Liver (tissue), 8 donors: ENCODE measurements at regions not wholly inside any gene's neighbourhood (a gene's known extent, or its start where the extent isn't known, plus 50 kb on each side); places are given as distances from the start of the nearest gene placed in this dataset.
A peak's percentile ranks its signal among the peaks of the same experiment; 100 is the strongest.

Source experiments
- DNase-seq: peaks from one replicate; pipeline ENCODE4 v3.0.0-alpha.2; 2017; ENCODE audit warnings: low spot score
- H3K27ac ChIP-seq, 2 donors: one replicate each; pipeline ENCODE4 v1.7.0; 2013; ENCODE audit warnings: inconsistent platforms in 2 of 2, low read length in 2 of 2, control low read depth in 1 of 2, low read depth in 1 of 2, mild to moderate bottlenecking in 1 of 2
- H3K27me3 ChIP-seq, 4 donors: one replicate each; pipeline versions ENCODE4 v1.6.1 to v1.7.0; 2013; ENCODE audit warnings: low read length in 3 of 4, inconsistent platforms in 1 of 4, mild to moderate bottlenecking in 1 of 4, moderate library complexity in 1 of 4; ENCODE audit not compliant: control insufficient read depth in 4 of 4, insufficient read depth in 4 of 4
- H3K36me3 ChIP-seq, 4 donors: one replicate each; pipeline versions ENCODE4 v1.6.1 to v1.7.0; 2013; ENCODE audit warnings: low read length in 3 of 4, mild to moderate bottlenecking in 3 of 4, low read depth in 1 of 4, moderate library complexity in 1 of 4; ENCODE audit not compliant: control insufficient read depth in 4 of 4, insufficient read depth in 3 of 4
- H3K4me1 ChIP-seq, 4 donors: one replicate each; pipeline versions ENCODE4 v1.6.1 to v1.7.0; 2013; ENCODE audit warnings: low read length in 3 of 4, mild to moderate bottlenecking in 3 of 4, moderate library complexity in 1 of 4; ENCODE audit not compliant: control insufficient read depth in 4 of 4, insufficient read depth in 4 of 4
- H3K4me3 ChIP-seq, 3 donors: one replicate each; pipeline versions ENCODE4 v1.6.1 to v1.7.0; 2013; ENCODE audit warnings: low read length in 3 of 3, control low read depth in 1 of 3, low read depth in 1 of 3, mild to moderate bottlenecking in 1 of 3
- H3K9ac ChIP-seq, 2 donors: one replicate each; pipeline ENCODE4 v1.7.0; 2013; ENCODE audit warnings: low read length in 2 of 2, mild to moderate bottlenecking in 2 of 2, moderate library complexity in 2 of 2, control low read depth in 1 of 2, low read depth in 1 of 2
- H3K9me3 ChIP-seq, 4 donors: one replicate each; pipeline versions ENCODE4 v1.6.1 to v1.7.0; 2013; ENCODE audit warnings: low read length in 3 of 4; ENCODE audit not compliant: control insufficient read depth in 4 of 4
- EGR1 ChIP-seq, 2 donors: IDR thresholded peaks; 2 replicates each; pipeline ENCODE4 v1.6.1; 2016 to 2018; ENCODE audit warnings: antibody characterized with exemption in 2 of 2, low read depth in 2 of 2
- FOXA1 ChIP-seq: IDR thresholded peaks from 2 replicates; pipeline ENCODE4 v1.6.1; 2016; ENCODE audit warnings: antibody characterized with exemption
- FOXA2 ChIP-seq: IDR thresholded peaks from 2 replicates; pipeline ENCODE4 v1.6.1; 2016; ENCODE audit warnings: antibody characterized with exemption
- GABPA ChIP-seq, 2 donors: IDR thresholded peaks in 1 of 2; conservative IDR thresholded peaks in 1 of 2; 2 replicates each; pipeline ENCODE4 v1.6.1; 2016; ENCODE audit warnings: antibody characterized with exemption in 2 of 2, mild to moderate bottlenecking in 1 of 2, moderate library complexity in 1 of 2
- HNF4A ChIP-seq, 2 donors: conservative IDR thresholded peaks; 2 replicates each; pipeline ENCODE4 v1.6.1; 2016; ENCODE audit warnings: antibody characterized with exemption in 2 of 2, mild to moderate bottlenecking in 2 of 2
- HNF4G ChIP-seq: IDR thresholded peaks from 2 replicates; pipeline ENCODE4 v1.6.1; 2016; ENCODE audit warnings: antibody characterized with exemption
- JUND ChIP-seq, 2 donors: IDR thresholded peaks; 2 replicates each; pipeline ENCODE4 v1.6.1; 2016; ENCODE audit warnings: antibody characterized with exemption in 2 of 2
- NR2F2 ChIP-seq: IDR thresholded peaks from 2 replicates; pipeline ENCODE4 v1.6.1; 2016; ENCODE audit warnings: antibody characterized with exemption
- RAD21 ChIP-seq, 2 donors: IDR thresholded peaks; 2 replicates each; pipeline ENCODE4 v1.6.1; 2016; ENCODE audit warnings: antibody characterized with exemption in 2 of 2, mild to moderate bottlenecking in 2 of 2
- RXRA ChIP-seq, 2 donors: IDR thresholded peaks; 2 replicates each; pipeline ENCODE4 v1.6.1; 2017 to 2018; ENCODE audit warnings: antibody characterized with exemption in 2 of 2, mild to moderate bottlenecking in 1 of 2
- SP1 ChIP-seq: IDR thresholded peaks from 2 replicates; pipeline ENCODE4 v1.6.1; 2018; ENCODE audit warnings: antibody characterized with exemption, mild to moderate bottlenecking
- TAF1 ChIP-seq: conservative IDR thresholded peaks from 2 replicates; pipeline ENCODE4 v1.6.1; 2016; ENCODE audit warnings: antibody characterized with exemption, mild to moderate bottlenecking
- YY1 ChIP-seq: IDR thresholded peaks from 2 replicates; pipeline ENCODE4 v1.6.1; 2016; ENCODE audit warnings: antibody characterized with exemption, mild to moderate bottlenecking
- WGBS: extraction: QIAGEN DNeasy Blood & Tissue Kit; methylation state at CpG from one replicate; pipeline ENCODE4 v1.1.7; 2013; 5-methylcytosine and 5-hydroxymethylcytosine counted together
- TF ChIP-seq, protein P1 (sequence below): IDR thresholded peaks from 2 replicates; pipeline ENCODE4 v1.6.1; 2016; ENCODE audit warnings: antibody characterized with exemption
- TF ChIP-seq, protein P2 (sequence below): IDR thresholded peaks from 2 replicates; pipeline ENCODE4 v1.6.1; 2016; ENCODE audit warnings: antibody characterized with exemption
- TF ChIP-seq, protein P3 (sequence below): IDR thresholded peaks from 2 replicates; pipeline ENCODE4 v1.6.1; 2016; ENCODE audit warnings: antibody characterized with exemption, mild to moderate bottlenecking
- TF ChIP-seq, protein P4 (sequence below): fragments of 150-350 bp; IDR thresholded peaks from 2 replicates; pipeline ENCODE4 v1.5.1; 2017; ENCODE audit warnings: improper control_type of control experiment, low read depth, low read length; ENCODE audit not compliant: missing input control
- TF ChIP-seq, protein P5 (sequence below): IDR thresholded peaks from 2 replicates; pipeline ENCODE4 v1.6.1; 2016; ENCODE audit warnings: antibody characterized with exemption
- donor health status: healthy.
- donor health status: healthy.
- donor health status: healthy.
- donor health status: healthy.
- donor health status: healthy.

DNA sequence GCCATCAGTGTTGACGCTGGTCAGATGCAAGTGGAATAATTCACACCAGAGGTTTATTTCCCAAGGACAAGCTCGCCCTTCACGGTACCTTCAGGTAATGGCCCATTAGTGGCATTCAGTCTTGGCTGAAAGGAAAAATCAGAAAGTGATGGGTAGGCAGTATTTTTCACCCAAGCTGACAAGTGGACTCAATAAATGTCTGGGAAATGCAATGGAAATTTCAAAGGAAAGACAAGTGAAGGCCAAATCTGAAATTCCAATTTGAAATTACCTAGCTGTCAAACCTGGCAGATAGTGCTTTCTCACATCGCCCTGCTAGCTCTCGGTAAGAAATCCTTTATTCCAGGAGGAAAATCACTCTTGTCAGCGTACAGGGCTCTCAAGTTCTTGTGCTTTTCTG is 413.5 kb downstream of the OCA2 start (continued):
- no peak for TF ChIP-seq FOXA2

DNA sequence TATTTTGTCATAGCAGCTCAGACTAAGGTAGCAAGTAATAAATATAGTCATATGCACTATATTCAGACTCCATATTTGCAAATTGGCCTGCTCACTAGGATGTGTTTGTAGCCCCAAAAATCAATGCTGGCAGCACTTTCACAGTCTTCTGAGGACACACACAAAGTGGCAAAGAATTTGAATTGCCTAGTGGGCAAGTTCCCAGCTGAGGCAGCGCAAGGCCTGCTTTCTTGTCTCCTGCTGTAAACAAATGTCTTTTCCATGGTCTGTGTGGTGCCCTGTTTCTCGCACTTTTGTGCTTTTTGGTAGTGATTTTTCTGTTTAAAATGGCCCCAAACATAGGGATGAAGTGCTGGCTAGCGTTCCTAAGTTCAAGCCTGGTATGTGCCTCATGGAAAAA is 416.0 kb downstream of the OCA2 start:
- Histone ChIP-seq H3K27me3 (no peaks in the 10 kb centered on the region), H3K9ac (no peak overlapping the region), H3K4me3 (no peak overlapping the region), H3K9me3 (no peaks in the 10 kb centered on the region), H3K4me1 (no peaks in the 10 kb centered on the region), H3K27ac (no peak overlapping the region), H3K36me3 (no peaks in the 10 kb centered on the region)
- TF ChIP-seq SP1 = no peak
- TF ChIP-seq NR2F2 = no peak
- no peak for TF ChIP-seq RAD21 (IDR thresholded peaks at IDR 0.05)
- TF ChIP-seq, protein P1, sequence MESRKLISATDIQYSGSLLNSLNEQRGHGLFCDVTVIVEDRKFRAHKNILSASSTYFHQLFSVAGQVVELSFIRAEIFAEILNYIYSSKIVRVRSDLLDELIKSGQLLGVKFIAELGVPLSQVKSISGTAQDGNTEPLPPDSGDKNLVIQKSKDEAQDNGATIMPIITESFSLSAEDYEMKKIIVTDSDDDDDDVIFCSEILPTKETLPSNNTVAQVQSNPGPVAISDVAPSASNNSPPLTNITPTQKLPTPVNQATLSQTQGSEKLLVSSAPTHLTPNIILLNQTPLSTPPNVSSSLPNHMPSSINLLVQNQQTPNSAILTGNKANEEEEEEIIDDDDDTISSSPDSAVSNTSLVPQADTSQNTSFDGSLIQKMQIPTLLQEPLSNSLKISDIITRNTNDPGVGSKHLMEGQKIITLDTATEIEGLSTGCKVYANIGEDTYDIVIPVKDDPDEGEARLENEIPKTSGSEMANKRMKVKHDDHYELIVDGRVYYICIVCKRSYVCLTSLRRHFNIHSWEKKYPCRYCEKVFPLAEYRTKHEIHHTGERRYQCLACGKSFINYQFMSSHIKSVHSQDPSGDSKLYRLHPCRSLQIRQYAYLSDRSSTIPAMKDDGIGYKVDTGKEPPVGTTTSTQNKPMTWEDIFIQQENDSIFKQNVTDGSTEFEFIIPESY = no peak
- no peak for DNase-seq
- 75% methylated on average over 3 of the region's 3 CpGs for WGBS

DNA sequence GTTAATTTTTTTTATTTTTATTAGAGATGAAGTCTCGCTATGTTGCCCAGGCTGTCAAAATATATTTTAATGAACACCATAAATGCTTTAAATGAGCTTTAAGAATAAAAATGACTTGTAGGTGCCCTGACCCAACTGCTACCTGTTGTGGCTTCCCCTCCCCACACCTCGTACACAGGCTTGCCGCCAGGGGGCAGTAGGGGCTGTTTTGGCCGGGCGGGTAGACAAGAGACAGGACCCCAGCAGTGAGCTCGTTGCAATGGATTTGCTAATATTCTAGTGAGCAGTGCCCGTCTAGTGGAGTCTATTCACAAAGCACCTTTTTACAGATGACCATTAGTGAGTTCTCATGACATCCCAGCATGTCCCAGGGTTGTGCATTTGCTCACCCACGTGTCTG is 418.1 kb downstream of the OCA2 start:
- Histone ChIP-seq H3K4me3 (no peak overlapping the region), H3K9ac (no peak overlapping the region), H3K27ac (no peak overlapping the region), H3K36me3 (no peaks in the 10 kb centered on the region), H3K9me3 (peaks cover 0 to 3% (median 0%) of the 10 kb centered on the region in 4 donors), H3K27me3 (no peaks in the 10 kb centered on the region), H3K4me1 (no peaks in the 10 kb centered on the region)
- 75% methylated on average over 7 of the region's 8 CpGs for WGBS
- peak; percentile 38 for DNase-seq
- TF ChIP-seq, protein P2, sequence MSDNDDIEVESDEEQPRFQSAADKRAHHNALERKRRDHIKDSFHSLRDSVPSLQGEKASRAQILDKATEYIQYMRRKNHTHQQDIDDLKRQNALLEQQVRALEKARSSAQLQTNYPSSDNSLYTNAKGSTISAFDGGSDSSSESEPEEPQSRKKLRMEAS = no peak
- TF ChIP-seq RXRA (IDR thresholded peaks at IDR 0.05) = no peak
- TF ChIP-seq, protein P3, sequence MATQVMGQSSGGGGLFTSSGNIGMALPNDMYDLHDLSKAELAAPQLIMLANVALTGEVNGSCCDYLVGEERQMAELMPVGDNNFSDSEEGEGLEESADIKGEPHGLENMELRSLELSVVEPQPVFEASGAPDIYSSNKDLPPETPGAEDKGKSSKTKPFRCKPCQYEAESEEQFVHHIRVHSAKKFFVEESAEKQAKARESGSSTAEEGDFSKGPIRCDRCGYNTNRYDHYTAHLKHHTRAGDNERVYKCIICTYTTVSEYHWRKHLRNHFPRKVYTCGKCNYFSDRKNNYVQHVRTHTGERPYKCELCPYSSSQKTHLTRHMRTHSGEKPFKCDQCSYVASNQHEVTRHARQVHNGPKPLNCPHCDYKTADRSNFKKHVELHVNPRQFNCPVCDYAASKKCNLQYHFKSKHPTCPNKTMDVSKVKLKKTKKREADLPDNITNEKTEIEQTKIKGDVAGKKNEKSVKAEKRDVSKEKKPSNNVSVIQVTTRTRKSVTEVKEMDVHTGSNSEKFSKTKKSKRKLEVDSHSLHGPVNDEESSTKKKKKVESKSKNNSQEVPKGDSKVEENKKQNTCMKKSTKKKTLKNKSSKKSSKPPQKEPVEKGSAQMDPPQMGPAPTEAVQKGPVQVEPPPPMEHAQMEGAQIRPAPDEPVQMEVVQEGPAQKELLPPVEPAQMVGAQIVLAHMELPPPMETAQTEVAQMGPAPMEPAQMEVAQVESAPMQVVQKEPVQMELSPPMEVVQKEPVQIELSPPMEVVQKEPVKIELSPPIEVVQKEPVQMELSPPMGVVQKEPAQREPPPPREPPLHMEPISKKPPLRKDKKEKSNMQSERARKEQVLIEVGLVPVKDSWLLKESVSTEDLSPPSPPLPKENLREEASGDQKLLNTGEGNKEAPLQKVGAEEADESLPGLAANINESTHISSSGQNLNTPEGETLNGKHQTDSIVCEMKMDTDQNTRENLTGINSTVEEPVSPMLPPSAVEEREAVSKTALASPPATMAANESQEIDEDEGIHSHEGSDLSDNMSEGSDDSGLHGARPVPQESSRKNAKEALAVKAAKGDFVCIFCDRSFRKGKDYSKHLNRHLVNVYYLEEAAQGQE = no peak
- TF ChIP-seq RAD21 (IDR thresholded peaks at IDR 0.05) = no peak
- no peak for TF ChIP-seq EGR1 (IDR thresholded peaks at IDR 0.05; ENCODE audit: low read depth in 2 of 2)
- TF ChIP-seq HNF4G = no peak
- no peak for TF ChIP-seq TAF1
- TF ChIP-seq HNF4A (conservative IDR thresholded peaks at IDR 0.05) = no peak
- TF ChIP-seq GABPA (IDR thresholded peaks at IDR 0.05 in 1 of 2, conservative IDR thresholded peaks at IDR 0.05 in 1 of 2) = no peak
- TF ChIP-seq SP1 = no peak
- TF ChIP-seq, protein P4, sequence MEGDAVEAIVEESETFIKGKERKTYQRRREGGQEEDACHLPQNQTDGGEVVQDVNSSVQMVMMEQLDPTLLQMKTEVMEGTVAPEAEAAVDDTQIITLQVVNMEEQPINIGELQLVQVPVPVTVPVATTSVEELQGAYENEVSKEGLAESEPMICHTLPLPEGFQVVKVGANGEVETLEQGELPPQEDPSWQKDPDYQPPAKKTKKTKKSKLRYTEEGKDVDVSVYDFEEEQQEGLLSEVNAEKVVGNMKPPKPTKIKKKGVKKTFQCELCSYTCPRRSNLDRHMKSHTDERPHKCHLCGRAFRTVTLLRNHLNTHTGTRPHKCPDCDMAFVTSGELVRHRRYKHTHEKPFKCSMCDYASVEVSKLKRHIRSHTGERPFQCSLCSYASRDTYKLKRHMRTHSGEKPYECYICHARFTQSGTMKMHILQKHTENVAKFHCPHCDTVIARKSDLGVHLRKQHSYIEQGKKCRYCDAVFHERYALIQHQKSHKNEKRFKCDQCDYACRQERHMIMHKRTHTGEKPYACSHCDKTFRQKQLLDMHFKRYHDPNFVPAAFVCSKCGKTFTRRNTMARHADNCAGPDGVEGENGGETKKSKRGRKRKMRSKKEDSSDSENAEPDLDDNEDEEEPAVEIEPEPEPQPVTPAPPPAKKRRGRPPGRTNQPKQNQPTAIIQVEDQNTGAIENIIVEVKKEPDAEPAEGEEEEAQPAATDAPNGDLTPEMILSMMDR = no peak
- TF ChIP-seq JUND (IDR thresholded peaks at IDR 0.05) = no peak
- no peak for TF ChIP-seq NR2F2
- TF ChIP-seq FOXA1 = no peak
- no peak for TF ChIP-seq YY1
- no peak for TF ChIP-seq FOXA2
- TF ChIP-seq, protein P5, sequence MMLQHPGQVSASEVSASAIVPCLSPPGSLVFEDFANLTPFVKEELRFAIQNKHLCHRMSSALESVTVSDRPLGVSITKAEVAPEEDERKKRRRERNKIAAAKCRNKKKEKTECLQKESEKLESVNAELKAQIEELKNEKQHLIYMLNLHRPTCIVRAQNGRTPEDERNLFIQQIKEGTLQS = no peak
- TF ChIP-seq, protein P1 = no peak
